IMR-90 (cell line): ENCODE measurements at regions not wholly inside any gene's neighbourhood (a gene's known extent, or its start where the extent isn't known, plus 50 kb on each side); places are given as distances from the start of the nearest gene placed in this dataset.
"Not testable (repeated sequence)": the region's sequence is repeated elsewhere in the genome, so short reads cannot be mapped to it uniquely, and the experiment has no call there.

Experiments
- ATAC-seq: fragments of 200-7000 bp; cut with Tn5 transposase; 2 replicates; pipeline ENCODE4 v1.9.1; 2020; ENCODE audit warnings: low read depth, mild to moderate bottlenecking, moderate library complexity
- BruUV-seq: library from RNA; stranded (reverse); fragments of 400-500 nt; replicated peaks from 2 replicates; lab custom pipeline; 2021; lab: Mats Ljungman, UMichigan
- CTCF ChIA-PET: fragments of 300-600 bp; formaldehyde crosslinking; extraction: SDS; loops from one replicate; lab custom pipeline; 2021; ENCODE audit warnings: antibody characterized with exemption; lab: Yijun Ruan, JAX
- POLR2A ChIA-PET: fragments of 300-600 bp; sonication (Branson Sonifier 250); formaldehyde crosslinking; loops from one replicate; lab custom pipeline; 2022; ENCODE audit warnings: antibody characterized with exemption; ENCODE audit not compliant: unreplicated experiment; lab: Charles Lee
- DNase-seq: peaks from one replicate; pipeline ENCODE4 v3.0.0; 2013
- H2AFZ ChIP-seq: replicated peaks from 2 replicates; pipeline ENCODE3; 2013; ENCODE audit warnings: low read length, mild to moderate bottlenecking; ENCODE audit not compliant: poor library complexity
- H2AK5ac ChIP-seq: 2 replicates; pipeline ENCODE4 v1.6.1; 2013; ENCODE audit warnings: low read depth, low read length, inconsistent platforms
- H2AK9ac ChIP-seq: replicated peaks from 2 replicates; pipeline ENCODE3; 2013; ENCODE audit warnings: mild to moderate bottlenecking, low read depth, low read length, moderate library complexity; ENCODE audit not compliant: poor library complexity
- H2BK120ac ChIP-seq: 2 replicates; pipeline ENCODE4 v1.6.1; 2013; ENCODE audit warnings: low read depth, low read length, inconsistent platforms
- H2BK15ac ChIP-seq: 3 replicates; pipeline ENCODE4 v1.6.1; 2013; ENCODE audit warnings: low read depth, low read length, inconsistent platforms
- H2BK20ac ChIP-seq: 2 replicates; pipeline ENCODE4 v1.6.1; 2013; ENCODE audit warnings: low read depth, mild to moderate bottlenecking, inconsistent platforms, low read length, moderate library complexity
- H2BK5ac ChIP-seq: 2 replicates; pipeline ENCODE4 v1.6.1; 2013; ENCODE audit warnings: mild to moderate bottlenecking, low read depth, low read length, inconsistent platforms; ENCODE audit not compliant: poor library complexity, severe bottlenecking
- H3K14ac ChIP-seq: replicated peaks from 2 replicates; pipeline ENCODE4 v1.6.1; 2013; ENCODE audit warnings: low read depth, low read length, inconsistent platforms
- H3K18ac ChIP-seq: 2 replicates; pipeline ENCODE4 v1.6.1; 2013; ENCODE audit warnings: low read depth, low read length, control low read depth
- H3K23ac ChIP-seq: 2 replicates; pipeline ENCODE4 v1.6.1; 2013; ENCODE audit warnings: low read depth, low read length, inconsistent platforms
- H3K27ac ChIP-seq: 2 replicates; pipeline ENCODE4 v1.5.1; 2013; ENCODE audit warnings: mild to moderate bottlenecking, control low read depth, low read length; ENCODE audit not compliant: insufficient read depth
- H3K27me3 ChIP-seq: 2 replicates; pipeline ENCODE4 v1.6.1; 2013; ENCODE audit warnings: low read length; ENCODE audit not compliant: control insufficient read depth, insufficient read depth
- H3K36me3 ChIP-seq: 2 replicates; pipeline ENCODE4 v1.6.1; 2013; ENCODE audit warnings: low read length, mixed read lengths; ENCODE audit not compliant: control insufficient read depth, insufficient read depth
- H3K4ac ChIP-seq: 2 replicates; pipeline ENCODE4 v1.6.1; 2013; ENCODE audit warnings: low read depth, low read length, inconsistent platforms
- H3K4me1 ChIP-seq: 2 replicates; pipeline ENCODE4 v1.6.1; 2013; ENCODE audit warnings: low read length, mixed read lengths; ENCODE audit not compliant: control insufficient read depth, insufficient read depth
- H3K4me2 ChIP-seq: 2 replicates; pipeline ENCODE4 v1.6.1; 2013; ENCODE audit warnings: low read depth, mild to moderate bottlenecking, control low read depth, low read length, moderate library complexity
- H3K4me3 ChIP-seq: 2 replicates; pipeline ENCODE4 v1.5.1; 2013; ENCODE audit warnings: low read depth, mild to moderate bottlenecking, control low read depth, low read length, moderate library complexity; ENCODE audit not compliant: insufficient read depth
- H3K56ac ChIP-seq: 2 replicates; pipeline ENCODE4 v1.6.1; 2013; ENCODE audit warnings: low read length, inconsistent platforms; ENCODE audit not compliant: insufficient read depth; ENCODE audit errors: extremely low read depth
- H3K79me1 ChIP-seq, 2 experiments: 2 replicates each; pipeline ENCODE4 v1.6.1; 2013; ENCODE audit warnings: low read length in 2 of 2, inconsistent platforms in 1 of 2, low read depth in 1 of 2
- H3K9ac ChIP-seq: 2 replicates; pipeline ENCODE4 v1.6.1; 2013; ENCODE audit warnings: low read depth, low read length, control low read depth
- H3K9me1 ChIP-seq: 2 replicates; pipeline ENCODE4 v1.6.1; 2013; ENCODE audit warnings: low read length, inconsistent platforms; ENCODE audit not compliant: insufficient read depth
- H3K9me3 ChIP-seq: 2 replicates; pipeline ENCODE4 v1.6.1; 2013; ENCODE audit warnings: low read length; ENCODE audit not compliant: control insufficient read depth, insufficient read depth
- H4K20me1 ChIP-seq: 2 replicates; pipeline ENCODE4 v1.6.1; 2013; ENCODE audit warnings: low read length, inconsistent platforms; ENCODE audit not compliant: insufficient read depth
- H4K5ac ChIP-seq: 2 replicates; pipeline ENCODE4 v1.6.1; 2013; ENCODE audit warnings: mild to moderate bottlenecking, low read depth, low read length, control low read depth
- H4K8ac ChIP-seq, 2 experiments: 2 replicates each; pipeline ENCODE4 v1.6.1; 2013; ENCODE audit warnings: low read depth in 2 of 2, low read length in 2 of 2, control low read depth in 1 of 2, inconsistent platforms in 1 of 2
- H4K91ac ChIP-seq: 2 replicates; pipeline ENCODE4 v1.6.1; 2013; ENCODE audit warnings: low read depth, low read length, inconsistent platforms; ENCODE audit not compliant: insufficient read depth
- WGBS, 2 experiments: methylation state at CpG; one replicate each; pipeline versions ENCODE4 v1.1.5 to v1.1.7; 2013; ENCODE audit warnings: missing lambda C conversion rate in 2 of 2; ENCODE audit not compliant: insufficient read length in 1 of 2; ENCODE audit errors: extremely low coverage in 2 of 2; 5-methylcytosine and 5-hydroxymethylcytosine counted together
- dilution Hi-C: fragments of 300-500 bp; cut with HindIII; formaldehyde crosslinking; loops from one replicate; pipeline ENCODE4 v1.14.3; 2018; ENCODE audit warnings: low sequenced_read_pairs; ENCODE audit not compliant: unreplicated experiment
- in situ Hi-C: fragments of 300-500 bp; cut with MboI; formaldehyde crosslinking; loops from 3 replicates; pipeline ENCODE4 v1.14.3; 2019; ENCODE audit warnings: low sequenced_read_pairs, inconsistent platforms, mixed read lengths
- intact Hi-C: fragments of 100-400 bp; cut with micrococcal nuclease; formaldehyde crosslinking; loops from 2 replicates; pipeline ENCODE4 v1.10.0; 2022

DNA sequence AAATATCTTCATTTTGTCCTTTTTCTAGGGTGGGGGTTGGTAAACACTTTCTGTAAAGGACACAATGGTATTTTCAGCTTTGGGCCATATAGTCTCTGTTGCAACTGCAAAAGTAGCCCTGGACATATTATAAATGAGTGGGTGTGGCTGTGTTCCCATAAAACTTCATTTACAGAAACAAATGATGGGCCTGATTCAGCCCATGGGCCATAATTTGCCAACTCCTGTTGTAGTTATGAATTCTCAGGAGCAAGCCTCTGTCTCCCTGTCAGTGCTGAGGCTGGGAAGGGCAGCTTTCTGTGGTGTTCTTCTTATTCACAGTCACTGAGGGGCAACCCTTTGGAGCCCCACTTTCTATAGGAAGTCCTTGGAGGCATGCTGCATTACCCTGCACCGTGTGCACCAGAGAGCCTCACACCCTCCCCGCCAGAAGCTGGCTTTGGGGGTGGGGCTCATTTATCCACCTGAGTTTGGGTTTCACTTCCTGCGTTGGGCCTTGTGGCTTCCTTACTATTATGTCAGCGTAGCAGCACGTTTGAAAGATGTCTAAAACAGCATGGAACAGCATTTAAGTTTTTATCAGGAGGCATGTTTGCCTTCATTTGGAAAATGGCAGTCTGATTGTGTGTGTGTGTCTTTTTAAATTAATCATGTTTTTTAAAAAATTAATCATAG is 60.8 kb upstream of the FAN1 start:
- H3K27ac ChIP-seq, H4K5ac ChIP-seq, H3K23ac ChIP-seq, H3K4me3 ChIP-seq, H3K4me2 ChIP-seq, ATAC-seq, H3K79me1 ChIP-seq, dilution Hi-C loops, CTCF ChIA-PET, H3K56ac ChIP-seq, POLR2A ChIA-PET, H3K4ac ChIP-seq, H3K14ac ChIP-seq, H3K27me3 ChIP-seq, H3K4me1 ChIP-seq, H4K8ac ChIP-seq, H4K91ac ChIP-seq, H3K9ac ChIP-seq, H2AFZ ChIP-seq, in situ Hi-C loops, H3K36me3 ChIP-seq, H2BK20ac ChIP-seq, H2AK5ac ChIP-seq, BruUV-seq, DNase-seq, H3K9me1 ChIP-seq, H2BK15ac ChIP-seq, H2BK5ac ChIP-seq, intact Hi-C loops, H3K9me3 ChIP-seq, H2AK9ac ChIP-seq, H2BK120ac ChIP-seq, H3K18ac ChIP-seq, H4K20me1 ChIP-seq: not testable (repeated sequence)
- whole genome bisulfite sequencing, 2 experiments = no CpG with 5 or more reads among the region's 5 CpGs

DNA sequence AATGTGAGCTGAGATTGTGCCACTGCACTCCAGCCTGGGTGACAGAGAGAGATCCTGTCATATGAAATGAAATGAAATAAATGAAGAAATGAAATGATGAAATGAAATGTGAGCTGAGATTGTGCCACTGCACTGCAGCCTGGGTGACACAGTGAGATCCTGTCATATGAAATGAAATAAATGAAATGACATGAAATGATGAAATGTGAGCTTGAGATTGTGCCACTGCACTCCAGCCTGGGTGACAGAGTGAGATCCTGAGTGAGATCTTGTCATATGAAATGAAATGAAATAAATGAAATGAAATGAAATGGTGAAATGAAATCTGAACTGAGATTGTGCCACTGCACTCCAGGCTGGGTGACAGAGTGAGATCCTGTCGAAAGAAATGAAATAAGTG is 58.2 kb upstream of the FAN1 start:
- BruUV-seq, H3K4me3 ChIP-seq, H2BK5ac ChIP-seq, H4K91ac ChIP-seq, H3K18ac ChIP-seq, H4K5ac ChIP-seq, H3K9me3 ChIP-seq, H2BK15ac ChIP-seq, H4K20me1 ChIP-seq, H3K4ac ChIP-seq, H3K9ac ChIP-seq, H3K27me3 ChIP-seq, H3K4me1 ChIP-seq, DNase-seq, H3K27ac ChIP-seq, POLR2A ChIA-PET, H3K4me2 ChIP-seq, H2AK9ac ChIP-seq, H2BK120ac ChIP-seq, H2AK5ac ChIP-seq, in situ Hi-C loops, intact Hi-C loops, H3K14ac ChIP-seq, H3K79me1 ChIP-seq, H3K23ac ChIP-seq, H2BK20ac ChIP-seq, H3K36me3 ChIP-seq, H3K56ac ChIP-seq, H2AFZ ChIP-seq, ATAC-seq, H4K8ac ChIP-seq, H3K9me1 ChIP-seq, dilution Hi-C loops: not testable (repeated sequence)
- 57% methylated on average over 1 of the region's 1 CpG; no CpG with 5 or more reads in 1 of the 2 experiments for WGBS, 2 experiments
- CTCF ChIA-PET = interaction anchor here (2.5 kb wide), 1 partner anchor 14 kb away, joined by 10 read pairs; no protein-coding TSS in a partner anchor
